GM12864 (cell line): ENCODE measurements at regions not wholly inside any gene's neighbourhood (a gene's known extent, or its start where the extent isn't known, plus 50 kb on each side); places are given as distances from the start of the nearest gene placed in this dataset.
"Not testable (repeated sequence)": the region's sequence is repeated elsewhere in the genome, so short reads cannot be mapped to it uniquely, and the experiment has no call there.

Experiments used
- DNase-seq: peaks from one replicate; pipeline ENCODE4 v3.0.0-alpha.2; 2011; ENCODE audit warnings: low read depth
- H3K4me3 ChIP-seq: 2 replicates; pipeline ENCODE4 v1.5.1; 2011; ENCODE audit warnings: mild to moderate bottlenecking, low read depth, low read length, control low read depth
- TF ChIP-seq, protein P1 (sequence below): IDR thresholded peaks from 2 replicates; pipeline ENCODE4 v1.5.1; 2011; ENCODE audit warnings: low read depth, mild to moderate bottlenecking, moderate library complexity, low read length, control low read depth, inconsistent platforms; ENCODE audit errors: missing control alignments

DNA sequence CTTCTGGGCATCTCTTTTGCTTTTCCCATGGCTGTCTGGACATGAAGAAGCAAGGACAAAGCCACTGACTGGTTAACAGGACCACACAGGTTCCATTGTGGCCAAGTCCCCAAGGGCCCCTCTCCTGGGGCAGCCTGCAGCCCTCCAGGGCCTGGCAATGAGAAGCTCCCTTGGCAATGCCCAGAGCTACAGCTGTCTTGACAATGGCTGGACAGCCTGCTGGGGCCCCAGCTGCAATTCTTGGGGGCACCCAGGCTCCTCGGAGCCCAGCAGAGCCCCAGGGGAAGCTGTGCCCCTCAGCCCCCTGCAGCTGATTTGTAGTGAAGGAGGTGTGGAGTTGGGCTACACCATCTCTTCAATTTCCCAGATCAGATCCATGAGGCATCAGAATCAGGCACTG lies 384.9 kb upstream of the PODXL start:
- H3K4me3 ChIP-seq, result no peak overlapping the region
- TF ChIP-seq, protein P1, sequence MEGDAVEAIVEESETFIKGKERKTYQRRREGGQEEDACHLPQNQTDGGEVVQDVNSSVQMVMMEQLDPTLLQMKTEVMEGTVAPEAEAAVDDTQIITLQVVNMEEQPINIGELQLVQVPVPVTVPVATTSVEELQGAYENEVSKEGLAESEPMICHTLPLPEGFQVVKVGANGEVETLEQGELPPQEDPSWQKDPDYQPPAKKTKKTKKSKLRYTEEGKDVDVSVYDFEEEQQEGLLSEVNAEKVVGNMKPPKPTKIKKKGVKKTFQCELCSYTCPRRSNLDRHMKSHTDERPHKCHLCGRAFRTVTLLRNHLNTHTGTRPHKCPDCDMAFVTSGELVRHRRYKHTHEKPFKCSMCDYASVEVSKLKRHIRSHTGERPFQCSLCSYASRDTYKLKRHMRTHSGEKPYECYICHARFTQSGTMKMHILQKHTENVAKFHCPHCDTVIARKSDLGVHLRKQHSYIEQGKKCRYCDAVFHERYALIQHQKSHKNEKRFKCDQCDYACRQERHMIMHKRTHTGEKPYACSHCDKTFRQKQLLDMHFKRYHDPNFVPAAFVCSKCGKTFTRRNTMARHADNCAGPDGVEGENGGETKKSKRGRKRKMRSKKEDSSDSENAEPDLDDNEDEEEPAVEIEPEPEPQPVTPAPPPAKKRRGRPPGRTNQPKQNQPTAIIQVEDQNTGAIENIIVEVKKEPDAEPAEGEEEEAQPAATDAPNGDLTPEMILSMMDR, result no peak
- DNase-seq, result no peak

DNA sequence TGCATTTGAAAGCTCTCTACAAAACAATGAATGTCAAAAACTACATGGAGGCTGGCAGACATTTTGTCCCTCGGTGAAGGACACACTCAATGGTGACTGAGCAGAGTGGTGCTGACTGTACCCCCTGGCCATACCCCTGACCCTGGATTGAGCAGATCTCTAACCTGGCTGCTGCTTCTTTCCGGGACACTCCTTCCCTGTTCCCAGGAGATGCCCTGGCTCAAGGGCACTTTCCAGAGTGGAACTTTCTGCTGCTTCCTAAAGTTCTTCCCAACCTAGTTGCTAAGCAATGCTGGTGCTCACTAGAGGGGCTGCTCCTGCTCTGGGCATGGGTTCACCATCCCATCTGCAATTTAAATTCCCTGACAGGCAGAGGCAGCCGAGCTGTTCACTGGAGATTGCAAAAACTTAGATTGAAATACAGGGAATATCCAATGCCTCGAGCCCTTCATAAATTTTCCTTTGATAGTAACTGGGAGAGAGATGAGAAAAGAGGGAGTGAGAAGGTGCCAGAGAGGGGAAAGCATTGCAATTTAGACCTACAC lies 384.3 kb upstream of the PODXL start:
- H3K4me3 ChIP-seq, result no peak overlapping the region
- no peak for DNase-seq
- TF ChIP-seq, protein P1, result no peak

DNA sequence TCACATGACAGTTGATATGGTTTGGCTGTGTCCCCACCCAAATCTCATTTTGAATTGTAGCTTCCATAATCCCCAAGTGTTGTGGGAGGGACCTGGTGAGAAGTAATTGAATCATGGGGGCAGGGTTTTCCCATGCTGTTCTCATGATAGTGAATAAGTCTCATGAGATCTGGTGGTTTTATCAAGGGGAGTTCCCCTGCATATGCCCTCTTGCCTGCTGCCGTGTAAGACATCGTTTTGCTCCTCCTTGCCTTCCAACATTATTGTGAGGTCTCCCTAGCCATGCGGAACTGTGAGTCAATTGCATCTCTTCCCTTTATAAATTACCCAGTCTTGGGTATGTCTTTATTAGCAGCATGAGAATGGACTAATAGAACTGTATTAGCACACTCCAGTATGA lies 382.4 kb upstream of the PODXL start:
- H3K4me3 ChIP-seq, DNase-seq: not testable (repeated sequence)

GRCh38 chr7:131937868-131938267 lies 381.4 kb upstream of the PODXL start:
- no peak overlapping the region for H3K4me3 ChIP-seq
- DNase-seq, result no peak
- TF ChIP-seq, protein P1, result no peak

DNA sequence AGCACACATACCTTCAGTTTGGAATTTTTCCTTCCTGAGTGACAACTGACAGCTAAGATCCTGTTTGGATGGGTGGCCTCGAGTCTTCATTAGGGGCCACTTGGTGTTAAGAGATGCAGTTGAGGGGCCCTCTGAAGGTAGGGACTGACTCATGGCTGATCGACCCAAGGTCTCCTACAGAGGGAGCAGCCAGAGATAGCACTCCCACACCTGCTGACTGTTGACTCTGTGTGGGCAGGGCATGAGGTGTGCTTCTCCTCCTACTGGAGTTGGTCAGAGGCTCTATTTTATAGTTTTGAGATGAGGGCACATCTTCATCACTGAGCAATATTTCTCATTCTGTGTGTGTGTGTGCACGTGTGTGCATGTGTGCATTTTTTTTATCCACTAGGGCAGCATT lies 378.8 kb upstream of the PODXL start:
- DNase-seq, result no peak
- H3K4me3 ChIP-seq, result no peak overlapping the region
- TF ChIP-seq, protein P1, result no peak

DNA sequence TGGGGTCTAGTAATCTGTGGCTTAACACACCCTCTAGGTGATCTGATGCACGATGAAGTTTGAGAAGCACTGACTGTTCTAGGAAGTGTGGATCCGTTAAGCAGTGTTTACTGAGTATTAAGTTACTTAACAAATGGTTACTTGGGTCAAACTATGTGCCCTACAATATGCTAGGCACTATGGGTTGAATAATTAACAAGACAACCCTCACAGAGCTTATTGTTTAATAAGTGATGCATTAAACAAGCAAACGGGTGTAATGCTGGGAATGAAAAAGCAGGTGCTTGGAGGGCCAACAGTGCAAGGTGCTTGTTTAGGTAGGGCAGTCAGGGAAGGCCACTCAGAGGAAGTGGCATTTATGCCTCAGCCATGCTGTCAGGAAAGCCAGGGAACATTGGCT lies 378.0 kb upstream of the PODXL start:
- no peak for DNase-seq
- TF ChIP-seq, protein P1, result no peak

DNA sequence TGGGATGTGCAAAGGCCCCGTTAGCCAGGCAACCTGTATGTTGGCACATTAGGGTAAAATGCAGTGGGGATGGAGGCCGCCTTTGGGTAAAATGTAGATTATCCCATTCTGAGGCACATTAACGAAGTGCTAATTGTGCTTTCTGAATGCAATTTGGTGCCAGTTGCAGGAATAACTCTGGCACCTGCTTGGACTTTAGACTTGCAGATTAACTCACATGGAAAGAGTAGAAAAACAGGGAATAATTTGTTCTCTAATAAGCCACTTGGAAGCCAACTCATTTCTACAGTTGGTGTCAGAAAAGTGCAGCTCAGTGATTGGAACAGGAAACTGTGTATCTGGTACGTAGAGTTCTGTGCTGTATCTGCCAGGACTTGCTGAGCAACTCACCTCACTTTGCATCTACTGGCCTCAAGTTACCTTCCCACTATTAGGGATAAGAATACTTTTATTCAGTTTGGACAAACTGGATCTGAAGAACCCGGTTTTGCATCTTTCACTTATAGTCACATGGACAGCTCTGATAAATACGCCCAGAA lies 377.4 kb upstream of the PODXL start:
- TF ChIP-seq, protein P1, result no peak
- no peak overlapping the region for H3K4me3 ChIP-seq
- no peak for DNase-seq

More for the DNA sequence above, 378.0 kb upstream of the PODXL start:
- no peak overlapping the region for H3K4me3 ChIP-seq

DNA sequence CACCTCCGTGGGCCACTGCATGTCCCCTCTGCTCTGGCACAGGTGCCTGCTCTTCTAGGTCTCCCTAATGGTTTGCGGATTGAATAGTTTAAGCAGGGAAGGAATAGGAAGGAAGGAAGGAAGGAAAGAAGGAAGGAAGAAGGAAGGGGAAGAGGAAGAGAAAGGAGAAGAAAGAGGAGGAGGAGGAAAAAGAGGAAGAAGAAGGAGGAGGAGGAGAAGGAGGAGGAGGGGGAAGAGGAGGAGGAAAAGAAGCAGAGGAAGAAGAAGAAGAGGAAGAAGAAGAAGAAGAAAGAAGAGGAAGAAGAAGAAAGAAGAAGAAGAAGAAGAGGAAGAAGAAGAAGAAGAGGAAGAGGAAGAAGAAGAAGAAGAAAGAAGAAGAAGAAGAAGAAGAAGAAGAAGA lies 376.8 kb upstream of the PODXL start:
- DNase-seq, H3K4me3 ChIP-seq: not testable (repeated sequence)
